Lower leg skin (tissue), 3 donors: ENCODE measurements at regions not wholly inside any gene's neighbourhood (a gene's known extent, or its start where the extent isn't known, plus 50 kb on each side); places are given as distances from the start of the nearest gene placed in this dataset.

Experiments
- CTCF ChIP-seq, 3 donors: fragments of 450-650 bp; IDR thresholded peaks; one replicate each; pipeline ENCODE4 v1.5.1; 2016; ENCODE audit warnings: antibody characterized with exemption in 3 of 3, mild to moderate bottlenecking in 3 of 3, moderate library complexity in 2 of 3
- POLR2A ChIP-seq, 2 donors: fragments of 450-650 bp; IDR thresholded peaks; one replicate each; pipeline ENCODE4 v1.6.1; 2016 to 2017; ENCODE audit warnings: antibody characterized with exemption in 2 of 2, mild to moderate bottlenecking in 1 of 2, moderate library complexity in 1 of 2

- no peak for TF ChIP-seq CTCF (IDR thresholded peaks at IDR 0.05)
- TF ChIP-seq POLR2A (IDR thresholded peaks at IDR 0.05): no peak
These were observed 63.9 kb upstream of the GALNT9 start for GRCh38 chr12:132393245-132393795.
